NCI-H82 (cell line): ENCODE measurements at regions not wholly inside any gene's neighbourhood (a gene's known extent, or its start where the extent isn't known, plus 50 kb on each side); places are given as distances from the start of the nearest gene placed in this dataset.

ENCODE experiments used
- DNase-seq: peaks from one replicate; lab custom pipeline; 2025; lab: John Stamatoyannopoulos, UW

GRCh38 chr15:52876991-52877663 lies 87.0 kb upstream of the ONECUT1 start:
- DNase-seq: peak; percentile 11

GRCh38 chr15:52872036-52872818 lies 82.1 kb upstream of the ONECUT1 start:
- DNase-seq: no peak

- DNase-seq: no peak
Measured at GRCh38 chr15:52870015-52870414, 79.9 kb upstream of the ONECUT1 start.

GRCh38 chr15:52866698-52867097 lies 76.6 kb upstream of the ONECUT1 start:
- DNase-seq: no peak

- no peak for DNase-seq
Measured at GRCh38 chr15:52862677-52863076, 72.5 kb upstream of the ONECUT1 start.

GRCh38 chr15:52858782-52859176 lies 68.6 kb upstream of the ONECUT1 start:
- peak; percentile 46 for DNase-seq

- peak; percentile 75 for DNase-seq
Measured at GRCh38 chr15:52857937-52858781, 68.0 kb upstream of the ONECUT1 start.

- DNase-seq: no peak
Measured at GRCh38 chr15:52857471-52857870, 67.3 kb upstream of the ONECUT1 start.

- no peak for DNase-seq
Measured at GRCh38 chr15:52856286-52856685, 66.2 kb upstream of the ONECUT1 start.

GRCh38 chr15:52855157-52855556 lies 65.0 kb upstream of the ONECUT1 start:
- no peak for DNase-seq

- DNase-seq: peak; percentile 32
Measured at GRCh38 chr15:52844823-52845222, 54.7 kb upstream of the ONECUT1 start.
